ENCODE measurements at regions not wholly inside any gene's neighbourhood (a gene's known extent, or its start where the extent isn't known, plus 50 kb on each side); places are given as distances from the start of the nearest gene placed in this dataset.
"Not testable (repeated sequence)": the region's sequence is repeated elsewhere in the genome, so short reads cannot be mapped to it uniquely, and the experiment has no call there.

- DNase-seq, result no peak
These were observed 117.8 kb upstream of the ENPP6 start for GRCh38 chr4:184335520-184335919.

- DNase-seq, result not testable (repeated sequence)
These were observed 115.8 kb upstream of the ENPP6 start for GRCh38 chr4:184333446-184333845.

GRCh38 chr4:184331268-184331995 is 113.8 kb upstream of the ENPP6 start:
- DNase-seq, result peak; percentile 71

- peak; percentile 37 for DNase-seq
These were observed 112.9 kb upstream of the ENPP6 start for GRCh38 chr4:184330517-184331094.

- no peak for DNase-seq
These were observed 112.2 kb upstream of the ENPP6 start for GRCh38 chr4:184329659-184330400.

- no peak for DNase-seq
These were observed 111.6 kb upstream of the ENPP6 start for GRCh38 chr4:184329235-184329634.

- DNase-seq, result peak; percentile 39
These were observed 110.5 kb upstream of the ENPP6 start for GRCh38 chr4:184328022-184328736.

GRCh38 chr4:184324939-184325477 is 107.3 kb upstream of the ENPP6 start:
- DNase-seq, result no peak

GRCh38 chr4:184322328-184323025 is 104.8 kb upstream of the ENPP6 start:
- DNase-seq, result no peak

GRCh38 chr4:184320631-184321030 is 103.0 kb upstream of the ENPP6 start:
- no peak for DNase-seq

GRCh38 chr4:184318852-184319251 is 101.2 kb upstream of the ENPP6 start:
- no peak for DNase-seq

GRCh38 chr4:184317234-184317918 is 99.7 kb upstream of the ENPP6 start:
- no peak for DNase-seq

GRCh38 chr4:184316821-184317220 is 99.1 kb upstream of the ENPP6 start:
- no peak for DNase-seq

GRCh38 chr4:184315675-184316359 is 98.1 kb upstream of the ENPP6 start:
- DNase-seq, result no peak

- no peak for DNase-seq
These were observed 96.3 kb upstream of the ENPP6 start for GRCh38 chr4:184313702-184314659.

GRCh38 chr4:184313058-184313581 is 95.4 kb upstream of the ENPP6 start:
- DNase-seq, result no peak

- no peak for DNase-seq
These were observed 94.5 kb upstream of the ENPP6 start for GRCh38 chr4:184312126-184312525.

- no peak for DNase-seq
These were observed 93.4 kb upstream of the ENPP6 start for GRCh38 chr4:184310881-184311709.

GRCh38 chr4:184310171-184310567 is 92.5 kb upstream of the ENPP6 start:
- no peak for DNase-seq

Measured in RPMI8226 (cell line).